ENCODE measurements at regions not wholly inside any gene's neighbourhood (a gene's known extent, or its start where the extent isn't known, plus 50 kb on each side); places are given as distances from the start of the nearest gene placed in this dataset.

- H2AFZ ChIP-seq (ENCODE audit: low read length), result no peak overlapping the region
- H3K4me1 ChIP-seq (ENCODE audit: insufficient read depth, low read length, severe bottlenecking), result no peaks in the 10 kb centered on the region
- TF ChIP-seq EZH2 (IDR thresholded peaks at IDR 0.05; ENCODE audit: borderline replicate concordance, low read length), result no peak
- no peak for TF ChIP-seq CTCF (IDR thresholded peaks at IDR 0.05; ENCODE audit: low read length)
- no peak overlapping the region for H3K4me2 ChIP-seq (ENCODE audit: low read length)
- no peak overlapping the region for H3K27ac ChIP-seq (ENCODE audit: low read depth, low read length, poor library complexity, severe bottlenecking)
- no peaks in the 10 kb centered on the region for H3K27me3 ChIP-seq (ENCODE audit: insufficient read depth, low read length)
- no peaks in the 10 kb centered on the region for H4K20me1 ChIP-seq (ENCODE audit: insufficient read depth, low read length)
- no peaks in the 10 kb centered on the region for H3K9me3 ChIP-seq (ENCODE audit: low read length)
- no peaks in the 10 kb centered on the region for H3K79me2 ChIP-seq (ENCODE audit: insufficient read depth, low read length)
- no peaks in the 10 kb centered on the region for H3F3A ChIP-seq (ENCODE audit: insufficient read depth, low read length)
- no peaks in the 10 kb centered on the region for H3K36me3 ChIP-seq (ENCODE audit: insufficient read depth, low read length)
- no peak overlapping the region for H3K9ac ChIP-seq (ENCODE audit: low read length)
- H3K4me3 ChIP-seq (ENCODE audit: low read depth, low read length, poor library complexity, severe bottlenecking), result no peak overlapping the region
- H3K9me2 ChIP-seq (ENCODE audit: low read depth, low read length), result no peaks in the 10 kb centered on the region
Observed at GRCh38 chr12:13764748-13765147, 216.7 kb downstream of the GRIN2B start.

- Histone ChIP-seq H3F3A (ENCODE audit: insufficient read depth, low read length) (no peaks in the 10 kb centered on the region), H3K4me3 (ENCODE audit: low read depth, low read length, poor library complexity, severe bottlenecking) (no peak overlapping the region), H3K9me2 (ENCODE audit: low read depth, low read length) (no peaks in the 10 kb centered on the region), H3K36me3 (ENCODE audit: insufficient read depth, low read length) (no peaks in the 10 kb centered on the region), H3K79me2 (ENCODE audit: insufficient read depth, low read length) (no peaks in the 10 kb centered on the region), H3K27me3 (ENCODE audit: insufficient read depth, low read length) (no peaks in the 10 kb centered on the region), H3K27ac (ENCODE audit: low read depth, low read length, poor library complexity, severe bottlenecking) (no peak overlapping the region), H3K4me1 (ENCODE audit: insufficient read depth, low read length, severe bottlenecking) (no peaks in the 10 kb centered on the region), H3K9me3 (ENCODE audit: low read length) (no peaks in the 10 kb centered on the region), H2AFZ (ENCODE audit: low read length) (no peak overlapping the region), H4K20me1 (ENCODE audit: insufficient read depth, low read length) (no peaks in the 10 kb centered on the region), H3K9ac (ENCODE audit: low read length) (no peak overlapping the region), H3K4me2 (ENCODE audit: low read length) (no peak overlapping the region)
- TF ChIP-seq EZH2 (IDR thresholded peaks at IDR 0.05; ENCODE audit: borderline replicate concordance, low read length), result no peak
- no peak for TF ChIP-seq CTCF (IDR thresholded peaks at IDR 0.05; ENCODE audit: low read length)
Observed at GRCh38 chr12:13749389-13749788, 232.0 kb downstream of the GRIN2B start.

GRCh38 chr12:13745111-13745860 lies 236.1 kb downstream of the GRIN2B start:
- Histone ChIP-seq H3K9me3 (ENCODE audit: low read length) (no peaks in the 10 kb centered on the region), H3K4me2 (ENCODE audit: low read length) (no peak overlapping the region), H3F3A (ENCODE audit: insufficient read depth, low read length) (no peaks in the 10 kb centered on the region), H3K27ac (ENCODE audit: low read depth, low read length, poor library complexity, severe bottlenecking) (no peak overlapping the region), H3K4me1 (ENCODE audit: insufficient read depth, low read length, severe bottlenecking) (no peaks in the 10 kb centered on the region), H3K36me3 (ENCODE audit: insufficient read depth, low read length) (no peaks in the 10 kb centered on the region), H3K9ac (ENCODE audit: low read length) (no peak overlapping the region), H3K79me2 (ENCODE audit: insufficient read depth, low read length) (no peaks in the 10 kb centered on the region), H4K20me1 (ENCODE audit: insufficient read depth, low read length) (no peaks in the 10 kb centered on the region), H3K27me3 (ENCODE audit: insufficient read depth, low read length) (no peaks in the 10 kb centered on the region), H3K4me3 (ENCODE audit: low read depth, low read length, poor library complexity, severe bottlenecking) (no peak overlapping the region), H2AFZ (ENCODE audit: low read length) (no peak overlapping the region), H3K9me2 (ENCODE audit: low read depth, low read length) (no peaks in the 10 kb centered on the region)
- TF ChIP-seq CTCF (IDR thresholded peaks at IDR 0.05; ENCODE audit: low read length) (no peak), EZH2 (IDR thresholded peaks at IDR 0.05; ENCODE audit: borderline replicate concordance, low read length) (no peak)

Measured in OCI-LY1 (cell line).